PC-3 (cell line): ENCODE measurements at regions not wholly inside any gene's neighbourhood (a gene's known extent, or its start where the extent isn't known, plus 50 kb on each side); places are given as distances from the start of the nearest gene placed in this dataset.

Source experiments
- EZH2 ChIP-seq: fragments of 300-600 bp; sonication (generic); IDR thresholded peaks from one replicate; pipeline ENCODE4 v1.6.1; 2017; ENCODE audit warnings: antibody characterized with exemption, mild to moderate bottlenecking, low read length; ENCODE audit not compliant: unreplicated experiment
- EZH2phosphoT487 ChIP-seq: fragments of 300-600 bp; sonication (generic); IDR thresholded peaks from 2 replicates; pipeline ENCODE4 v1.6.1; 2018; ENCODE audit warnings: mild to moderate bottlenecking, antibody characterized with exemption, low read length, borderline replicate concordance
- TF ChIP-seq, protein P1 (sequence below): fragments of 300-600 bp; sonication (generic); conservative IDR thresholded peaks from 2 replicates; pipeline ENCODE4 v1.5.1; 2017; ENCODE audit warnings: antibody characterized with exemption, low read depth, mild to moderate bottlenecking, low read length

DNA sequence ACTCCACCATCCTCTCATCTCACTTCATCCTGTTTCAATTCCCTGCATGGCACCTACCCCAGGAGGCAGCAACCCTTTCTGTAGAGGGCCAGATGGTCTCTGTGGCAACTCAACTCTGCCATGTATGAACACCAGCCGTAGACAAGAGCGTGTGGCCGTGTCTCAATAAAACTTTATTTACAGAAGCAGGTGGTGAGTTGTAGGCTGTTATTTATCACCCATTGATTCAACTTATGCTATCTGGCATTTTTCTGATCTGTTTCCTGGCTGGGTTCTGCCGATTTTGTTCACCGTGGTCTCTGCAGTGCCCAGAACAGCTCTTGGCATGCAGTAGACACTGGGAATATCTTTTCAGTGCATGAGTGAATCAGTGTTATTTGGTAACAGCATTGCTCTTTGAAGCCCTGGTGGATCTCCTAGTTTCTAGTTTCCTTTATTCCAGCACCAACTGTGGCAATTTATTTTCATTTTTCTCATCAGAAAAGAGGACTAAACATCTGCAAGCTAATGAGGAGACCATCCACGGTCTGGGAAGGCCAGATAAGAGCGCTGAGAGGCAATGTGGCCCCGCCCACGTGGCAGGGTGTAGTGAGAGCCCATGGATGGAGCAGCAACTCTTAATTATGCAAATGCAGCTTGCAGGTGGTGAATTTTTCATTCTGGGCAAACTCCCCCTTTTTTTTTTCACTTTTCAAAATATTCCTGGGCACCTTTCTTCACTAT, 77.9 kb downstream of the CTSL start:
- TF ChIP-seq, protein P1, sequence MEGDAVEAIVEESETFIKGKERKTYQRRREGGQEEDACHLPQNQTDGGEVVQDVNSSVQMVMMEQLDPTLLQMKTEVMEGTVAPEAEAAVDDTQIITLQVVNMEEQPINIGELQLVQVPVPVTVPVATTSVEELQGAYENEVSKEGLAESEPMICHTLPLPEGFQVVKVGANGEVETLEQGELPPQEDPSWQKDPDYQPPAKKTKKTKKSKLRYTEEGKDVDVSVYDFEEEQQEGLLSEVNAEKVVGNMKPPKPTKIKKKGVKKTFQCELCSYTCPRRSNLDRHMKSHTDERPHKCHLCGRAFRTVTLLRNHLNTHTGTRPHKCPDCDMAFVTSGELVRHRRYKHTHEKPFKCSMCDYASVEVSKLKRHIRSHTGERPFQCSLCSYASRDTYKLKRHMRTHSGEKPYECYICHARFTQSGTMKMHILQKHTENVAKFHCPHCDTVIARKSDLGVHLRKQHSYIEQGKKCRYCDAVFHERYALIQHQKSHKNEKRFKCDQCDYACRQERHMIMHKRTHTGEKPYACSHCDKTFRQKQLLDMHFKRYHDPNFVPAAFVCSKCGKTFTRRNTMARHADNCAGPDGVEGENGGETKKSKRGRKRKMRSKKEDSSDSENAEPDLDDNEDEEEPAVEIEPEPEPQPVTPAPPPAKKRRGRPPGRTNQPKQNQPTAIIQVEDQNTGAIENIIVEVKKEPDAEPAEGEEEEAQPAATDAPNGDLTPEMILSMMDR: no peak
- TF ChIP-seq EZH2phosphoT487 (no peak), EZH2 (no peak)
